ENCODE measurements at regions not wholly inside any gene's neighbourhood (a gene's known extent, or its start where the extent isn't known, plus 50 kb on each side); places are given as distances from the start of the nearest gene placed in this dataset.

DNA sequence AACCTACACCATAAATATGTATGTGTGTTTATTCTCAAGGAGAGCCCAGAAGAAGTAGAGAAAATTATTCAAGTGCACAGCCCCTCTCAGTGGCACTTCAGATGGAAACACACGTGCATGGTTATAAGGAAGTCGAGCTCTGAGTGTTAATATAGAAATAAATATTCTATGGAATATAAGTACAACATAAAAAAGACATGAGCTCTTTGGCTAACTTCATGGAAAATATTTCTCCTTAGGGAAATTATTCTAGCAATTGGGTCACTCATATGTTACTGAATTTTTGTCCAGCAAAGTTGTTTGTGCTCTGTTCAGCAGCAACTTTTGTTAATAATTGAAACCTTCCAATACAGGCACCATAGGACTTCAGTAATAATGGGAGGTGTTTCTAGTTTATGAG lies 939.0 kb downstream of the LRFN5 start:
- H3K9ac ChIP-seq (ENCODE audit: low read depth, low read length): no peak overlapping the region
- H4K20me1 ChIP-seq (ENCODE audit: insufficient read depth, low read length): no peaks in the 10 kb centered on the region
- dilution Hi-C loops (cut with HindIII; ENCODE audit: low sequenced_read_pairs, unreplicated experiment): no loop called here
- ChIA-PET CTCF (no interaction called here), POLR2A (ENCODE audit: unreplicated experiment) (no interaction called here)
- H2BK120ac ChIP-seq (ENCODE audit: low read depth, low read length): no peak overlapping the region
- no peak overlapping the region for H2AFZ ChIP-seq (replicated peaks; ENCODE audit: low read length, poor library complexity)
- no peak overlapping the region for H4K8ac ChIP-seq (ENCODE audit: low read depth in 2 of 2, low read length in 2 of 2)
- H3K56ac ChIP-seq (ENCODE audit: extremely low read depth, insufficient read depth, low read length): no peak overlapping the region
- no peak overlapping the region for H2BK20ac ChIP-seq (ENCODE audit: low read depth, low read length)
- H2BK5ac ChIP-seq (ENCODE audit: low read depth, low read length, poor library complexity, severe bottlenecking): no peak overlapping the region
- H2AK5ac ChIP-seq (ENCODE audit: low read depth, low read length): no peak overlapping the region
- ATAC-seq (ENCODE audit: low read depth) (no peak), DNase-seq (no peak)
- no peak overlapping the region for H3K4ac ChIP-seq (ENCODE audit: low read depth, low read length)
- no peak overlapping the region for H4K5ac ChIP-seq (ENCODE audit: low read depth, low read length)
- H3K36me3 ChIP-seq (ENCODE audit: control insufficient read depth, insufficient read depth, low read length): no peaks in the 10 kb centered on the region
- no peak overlapping the region for H3K14ac ChIP-seq (replicated peaks; ENCODE audit: low read depth, low read length)
- H3K4me2 ChIP-seq (ENCODE audit: low read depth, low read length): no peak overlapping the region
- H2BK15ac ChIP-seq (ENCODE audit: low read depth, low read length): no peak overlapping the region
- no peaks in the 10 kb centered on the region for H3K27me3 ChIP-seq (ENCODE audit: control insufficient read depth, insufficient read depth, low read length)
- in situ Hi-C loops (cut with MboI; ENCODE audit: low sequenced_read_pairs): no loop called here
- no peaks in the 10 kb centered on the region for H3K9me1 ChIP-seq (ENCODE audit: insufficient read depth, low read length)
- no peaks in the 10 kb centered on the region for H3K4me1 ChIP-seq (ENCODE audit: control insufficient read depth, insufficient read depth, low read length)
- H3K18ac ChIP-seq (ENCODE audit: low read depth, low read length): no peak overlapping the region
- WGBS, 2 experiments (ENCODE audit: extremely low coverage in 2 of 2, insufficient read length in 1 of 2): no CpG with 5 or more reads among the region's 2 CpGs
- no peak for TF ChIP-seq BHLHE40 (IDR thresholded peaks at IDR 0.05; ENCODE audit: low read depth, low read length)
- TF ChIP-seq RFX5 (IDR thresholded peaks at IDR 0.05; ENCODE audit: low read depth, low read length): no peak
- TF ChIP-seq, protein P1, sequence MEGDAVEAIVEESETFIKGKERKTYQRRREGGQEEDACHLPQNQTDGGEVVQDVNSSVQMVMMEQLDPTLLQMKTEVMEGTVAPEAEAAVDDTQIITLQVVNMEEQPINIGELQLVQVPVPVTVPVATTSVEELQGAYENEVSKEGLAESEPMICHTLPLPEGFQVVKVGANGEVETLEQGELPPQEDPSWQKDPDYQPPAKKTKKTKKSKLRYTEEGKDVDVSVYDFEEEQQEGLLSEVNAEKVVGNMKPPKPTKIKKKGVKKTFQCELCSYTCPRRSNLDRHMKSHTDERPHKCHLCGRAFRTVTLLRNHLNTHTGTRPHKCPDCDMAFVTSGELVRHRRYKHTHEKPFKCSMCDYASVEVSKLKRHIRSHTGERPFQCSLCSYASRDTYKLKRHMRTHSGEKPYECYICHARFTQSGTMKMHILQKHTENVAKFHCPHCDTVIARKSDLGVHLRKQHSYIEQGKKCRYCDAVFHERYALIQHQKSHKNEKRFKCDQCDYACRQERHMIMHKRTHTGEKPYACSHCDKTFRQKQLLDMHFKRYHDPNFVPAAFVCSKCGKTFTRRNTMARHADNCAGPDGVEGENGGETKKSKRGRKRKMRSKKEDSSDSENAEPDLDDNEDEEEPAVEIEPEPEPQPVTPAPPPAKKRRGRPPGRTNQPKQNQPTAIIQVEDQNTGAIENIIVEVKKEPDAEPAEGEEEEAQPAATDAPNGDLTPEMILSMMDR (conservative IDR thresholded peaks at IDR 0.05; ENCODE audit: low read depth, low read length): no peak
- no peak overlapping the region for H3K4me3 ChIP-seq (ENCODE audit: insufficient read depth, low read depth, low read length)
- no peak overlapping the region for H3K23ac ChIP-seq (ENCODE audit: low read depth, low read length)
- H3K9me3 ChIP-seq (ENCODE audit: control insufficient read depth, insufficient read depth, low read length): no peaks in the 10 kb centered on the region
- no peak overlapping the region for H2AK9ac ChIP-seq (replicated peaks; ENCODE audit: low read depth, low read length, poor library complexity)
- H3K79me1 ChIP-seq (ENCODE audit: low read depth in 1 of 2, low read length in 2 of 2): no peaks in the 10 kb centered on the region
- H4K91ac ChIP-seq (ENCODE audit: insufficient read depth, low read depth, low read length): no peak overlapping the region
- no peak overlapping the region for H3K27ac ChIP-seq (ENCODE audit: insufficient read depth, low read length)
- no TSS peak for BruUV-seq (replicated peaks)
- intact Hi-C loops (cut with micrococcal nuclease): no loop called here
